ENCODE measurements at regions not wholly inside any gene's neighbourhood (a gene's known extent, or its start where the extent isn't known, plus 50 kb on each side); places are given as distances from the start of the nearest gene placed in this dataset.

DNA sequence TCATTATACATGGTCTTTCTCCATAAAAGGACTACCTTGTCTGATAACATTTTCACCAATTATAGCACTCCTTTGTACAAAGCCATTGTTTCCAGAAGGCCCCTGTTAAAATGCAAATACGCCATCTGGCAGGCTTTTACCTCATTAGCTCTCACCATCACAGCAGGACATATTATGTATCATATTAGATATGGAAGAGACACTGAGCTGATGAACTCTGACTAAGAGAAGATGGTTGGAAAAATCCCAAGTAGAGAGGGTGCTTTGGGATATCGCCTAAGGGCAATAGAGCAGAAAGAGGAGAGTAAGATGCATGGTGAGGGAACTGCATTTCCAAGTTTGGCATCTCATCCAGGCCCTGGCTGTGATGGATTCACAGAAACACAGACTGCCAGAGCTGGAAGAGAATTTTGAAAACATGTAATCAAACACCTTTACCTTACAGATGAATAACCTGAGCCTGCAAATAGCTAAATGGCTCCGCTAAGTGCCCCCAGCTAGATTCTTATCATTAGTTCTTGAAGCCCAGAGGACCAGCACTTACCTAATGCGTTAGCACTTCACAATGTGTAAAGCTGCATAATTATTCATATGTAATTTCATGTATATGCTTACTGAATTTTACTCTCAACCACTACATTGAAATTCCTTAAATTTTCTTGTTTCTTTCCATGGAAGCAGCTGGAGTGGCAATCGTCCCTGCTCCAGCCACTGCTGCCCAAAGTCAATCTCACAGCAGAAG is 393.6 kb upstream of the IZUMO3 start:
- no peak overlapping the region for H3K4me3 ChIP-seq (ENCODE audit: low read depth, low read length)
- no peak for DNase-seq (ENCODE audit: low read depth)
- in situ Hi-C loops (cut with HindIII; ENCODE audit: low sequenced_read_pairs) = no loop called here
- no peak for TF ChIP-seq CTCF (IDR thresholded peaks at IDR 0.05; ENCODE audit: low read depth, low read length, missing control alignments)

DNA sequence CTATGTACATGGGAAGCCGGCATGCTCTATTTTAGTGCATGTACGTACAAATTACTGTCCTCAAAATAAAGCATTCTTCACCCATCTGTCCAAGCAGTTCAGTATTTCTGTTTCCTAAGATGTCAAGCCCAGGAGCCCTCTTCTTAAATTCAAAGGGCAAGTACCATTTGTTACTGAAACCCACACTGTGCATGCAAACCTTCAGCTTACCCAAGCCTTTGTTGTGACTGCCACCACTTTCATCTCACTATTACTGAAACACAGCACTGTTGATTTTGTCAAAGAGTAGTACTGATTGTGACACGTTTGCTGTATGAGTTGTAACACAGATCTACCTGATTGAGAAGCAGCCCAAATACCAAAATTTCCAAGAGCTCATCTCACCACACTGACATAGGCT is 390.4 kb upstream of the IZUMO3 start:
- TF ChIP-seq CTCF (IDR thresholded peaks at IDR 0.05; ENCODE audit: low read depth, low read length, missing control alignments) = no peak
- no peak for DNase-seq (ENCODE audit: low read depth)
- no peak overlapping the region for H3K4me3 ChIP-seq (ENCODE audit: low read depth, low read length)
- in situ Hi-C loops (cut with HindIII; ENCODE audit: low sequenced_read_pairs) = no loop called here

DNA sequence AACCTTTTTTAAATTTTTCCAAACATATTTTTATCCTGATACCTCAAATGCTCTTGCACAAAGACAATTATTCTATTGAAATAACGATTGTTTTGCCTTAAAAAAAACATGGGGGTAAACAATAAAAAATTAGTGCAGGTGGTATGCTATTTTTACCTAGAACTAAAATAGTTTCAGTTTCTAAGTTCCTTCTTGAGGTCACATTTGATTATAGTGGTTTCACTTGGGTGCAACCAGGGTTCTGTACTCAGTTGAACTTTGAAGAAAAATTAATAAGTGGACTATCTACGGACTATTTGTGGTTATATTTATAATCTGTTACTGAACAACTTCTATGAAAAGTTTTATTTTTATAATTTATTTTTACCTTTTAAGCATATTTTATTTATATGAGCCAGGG is 387.1 kb upstream of the IZUMO3 start:
- DNase-seq (ENCODE audit: low read depth) = no peak
- in situ Hi-C loops (cut with HindIII; ENCODE audit: low sequenced_read_pairs) = no loop called here
- no peak for TF ChIP-seq CTCF (IDR thresholded peaks at IDR 0.05; ENCODE audit: low read depth, low read length, missing control alignments)
- no peak overlapping the region for H3K4me3 ChIP-seq (ENCODE audit: low read depth, low read length)

DNA sequence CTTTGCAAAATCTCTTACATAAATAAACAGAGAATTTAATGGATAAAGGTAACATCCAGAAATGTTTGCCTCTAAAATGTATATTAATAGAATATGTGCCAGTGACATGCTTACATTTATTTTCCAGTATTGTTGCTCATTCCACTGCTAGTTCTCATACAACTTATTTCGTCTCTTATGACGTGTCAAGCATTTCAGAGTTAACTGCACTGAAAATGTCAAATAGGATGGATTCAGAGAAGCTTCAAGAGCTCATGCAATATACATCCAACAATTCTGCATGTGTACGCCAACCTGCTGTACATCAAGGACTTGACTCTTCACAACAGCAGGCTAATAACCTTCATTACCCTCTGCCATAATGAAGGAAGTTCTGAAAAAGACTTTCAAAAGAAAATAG is 386.2 kb upstream of the IZUMO3 start:
- no peak overlapping the region for H3K4me3 ChIP-seq (ENCODE audit: low read depth, low read length)
- in situ Hi-C loops (cut with HindIII; ENCODE audit: low sequenced_read_pairs) = no loop called here
- TF ChIP-seq CTCF (IDR thresholded peaks at IDR 0.05; ENCODE audit: low read depth, low read length, missing control alignments) = no peak
- no peak for DNase-seq (ENCODE audit: low read depth)

DNA sequence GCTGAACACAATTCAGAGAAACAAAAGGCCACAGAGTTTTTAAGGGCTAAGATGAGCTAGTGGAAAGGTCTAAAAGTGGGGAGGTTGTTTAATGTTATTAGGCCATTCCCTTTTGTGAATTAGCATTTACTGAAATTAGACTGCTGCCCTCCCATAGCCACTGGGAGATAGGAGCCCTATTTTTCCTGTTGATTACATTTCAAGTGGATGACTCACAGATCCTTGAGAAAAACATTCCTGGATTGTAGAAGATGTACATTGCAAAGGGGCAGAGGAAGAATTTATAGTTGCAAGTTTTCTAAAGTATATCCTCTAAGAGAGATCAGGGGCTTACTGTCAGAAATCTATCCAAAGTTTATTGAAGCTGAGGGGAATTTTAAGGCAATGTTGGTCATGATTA is 367.1 kb upstream of the IZUMO3 start:
- no peak for DNase-seq (ENCODE audit: low read depth)
- no peak for TF ChIP-seq CTCF (IDR thresholded peaks at IDR 0.05; ENCODE audit: low read depth, low read length, missing control alignments)
- no peak overlapping the region for H3K4me3 ChIP-seq (ENCODE audit: low read depth, low read length)
- in situ Hi-C loops (cut with HindIII; ENCODE audit: low sequenced_read_pairs) = no loop called here

- in situ Hi-C loops (cut with HindIII; ENCODE audit: low sequenced_read_pairs) = no loop called here
- no peak overlapping the region for H3K4me3 ChIP-seq (ENCODE audit: low read depth, low read length)
- TF ChIP-seq CTCF (IDR thresholded peaks at IDR 0.05; ENCODE audit: low read depth, low read length, missing control alignments) = no peak
- DNase-seq (ENCODE audit: low read depth) = no peak
Observed at GRCh38 chr9:24901319-24901718, 355.6 kb upstream of the IZUMO3 start.

All from astrocyte of the cerebellum (primary cell).